ENCODE measurements at regions not wholly inside any gene's neighbourhood (a gene's known extent, or its start where the extent isn't known, plus 50 kb on each side); places are given as distances from the start of the nearest gene placed in this dataset.

- Histone ChIP-seq H3K36me3 (ENCODE audit: insufficient read depth, low read length) (no peaks in the 10 kb centered on the region), H3K9me3 (ENCODE audit: low read length) (no peaks in the 10 kb centered on the region), H4K20me1 (ENCODE audit: insufficient read depth, low read length) (no peaks in the 10 kb centered on the region), H2AFZ (ENCODE audit: low read length) (no peak overlapping the region), H3K27ac (ENCODE audit: low read depth, low read length, poor library complexity, severe bottlenecking) (no peak overlapping the region), H3K4me2 (ENCODE audit: low read length) (no peak overlapping the region), H3K4me3 (ENCODE audit: low read depth, low read length, poor library complexity, severe bottlenecking) (no peak overlapping the region), H3K79me2 (ENCODE audit: insufficient read depth, low read depth, low read length) (no peaks in the 10 kb centered on the region), H3K4me1 (ENCODE audit: insufficient read depth, low read length, poor library complexity, severe bottlenecking) (no peaks in the 10 kb centered on the region), H3K9me2 (ENCODE audit: insufficient read depth, low read length) (no peaks in the 10 kb centered on the region)
- TF ChIP-seq EZH2phosphoT487 (IDR thresholded peaks at IDR 0.05; ENCODE audit: borderline replicate concordance, low read depth, low read length) (no peak), CTCF (conservative IDR thresholded peaks at IDR 0.05; ENCODE audit: low read length) (no peak)
- POLR2A ChIA-PET, result interaction anchor here (1.1 kb wide), 1 partner anchor 20 kb away, joined by 3 read pairs; no protein-coding TSS in a partner anchor
- BruUV-seq (replicated peaks), result no TSS peak
- no peak for DNase-seq (ENCODE audit: low spot score)
- CTCF ChIA-PET (ENCODE audit: unreplicated experiment), result no interaction called here
- intact Hi-C loops (cut with micrococcal nuclease; ENCODE audit: unreplicated experiment), result no loop called here
Measured at GRCh38 chr5:38069360-38069759, 189.0 kb upstream of the EGFLAM start.

GRCh38 chr5:38060354-38060753, 198.0 kb upstream of the EGFLAM start:
- no peaks in the 10 kb centered on the region for H3K9me2 ChIP-seq (ENCODE audit: insufficient read depth, low read length)
- H3K9me3 ChIP-seq (ENCODE audit: low read length), result no peaks in the 10 kb centered on the region
- H3K79me2 ChIP-seq (ENCODE audit: insufficient read depth, low read depth, low read length), result no peaks in the 10 kb centered on the region
- no peak for DNase-seq (ENCODE audit: low spot score)
- no peaks in the 10 kb centered on the region for H3K36me3 ChIP-seq (ENCODE audit: insufficient read depth, low read length)
- no peaks in the 10 kb centered on the region for H3K4me1 ChIP-seq (ENCODE audit: insufficient read depth, low read length, poor library complexity, severe bottlenecking)
- H4K20me1 ChIP-seq (ENCODE audit: insufficient read depth, low read length), result no peaks in the 10 kb centered on the region
- CTCF ChIA-PET (ENCODE audit: unreplicated experiment), result no interaction called here
- no TSS peak for BruUV-seq (replicated peaks)
- intact Hi-C loops (cut with micrococcal nuclease; ENCODE audit: unreplicated experiment), result no loop called here
- POLR2A ChIA-PET, result interaction anchor here (0.7 to 1.0 kb wide), 2 partner anchors 12 to 80 kb away, joined by 3 to 4 read pairs; no protein-coding TSS in a partner anchor
- no peak overlapping the region for H3K27ac ChIP-seq (ENCODE audit: low read depth, low read length, poor library complexity, severe bottlenecking)
- H3K4me3 ChIP-seq (ENCODE audit: low read depth, low read length, poor library complexity, severe bottlenecking), result no peak overlapping the region
- no peak overlapping the region for H2AFZ ChIP-seq (ENCODE audit: low read length)
- TF ChIP-seq EZH2phosphoT487 (IDR thresholded peaks at IDR 0.05; ENCODE audit: borderline replicate concordance, low read depth, low read length), result no peak
- TF ChIP-seq CTCF (conservative IDR thresholded peaks at IDR 0.05; ENCODE audit: low read length), result no peak
- H3K4me2 ChIP-seq (ENCODE audit: low read length), result no peak overlapping the region

GRCh38 chr5:38059876-38060275, 198.5 kb upstream of the EGFLAM start:
- TF ChIP-seq EZH2phosphoT487 (IDR thresholded peaks at IDR 0.05; ENCODE audit: borderline replicate concordance, low read depth, low read length) (no peak), CTCF (conservative IDR thresholded peaks at IDR 0.05; ENCODE audit: low read length) (no peak)
- no peak for DNase-seq (ENCODE audit: low spot score)
- POLR2A ChIA-PET, result interaction anchor here (0.7 to 1.5 kb wide), 3 partner anchors 12 to 81 kb away, joined by 3 to 5 read pairs (median 4); no protein-coding TSS in a partner anchor
- Histone ChIP-seq H4K20me1 (ENCODE audit: insufficient read depth, low read length) (no peaks in the 10 kb centered on the region), H3K9me2 (ENCODE audit: insufficient read depth, low read length) (no peaks in the 10 kb centered on the region), H3K4me2 (ENCODE audit: low read length) (no peak overlapping the region), H3K4me1 (ENCODE audit: insufficient read depth, low read length, poor library complexity, severe bottlenecking) (no peaks in the 10 kb centered on the region), H2AFZ (ENCODE audit: low read length) (no peak overlapping the region), H3K9me3 (ENCODE audit: low read length) (no peaks in the 10 kb centered on the region), H3K79me2 (ENCODE audit: insufficient read depth, low read depth, low read length) (no peaks in the 10 kb centered on the region), H3K4me3 (ENCODE audit: low read depth, low read length, poor library complexity, severe bottlenecking) (no peak overlapping the region), H3K36me3 (ENCODE audit: insufficient read depth, low read length) (no peaks in the 10 kb centered on the region), H3K27ac (ENCODE audit: low read depth, low read length, poor library complexity, severe bottlenecking) (no peak overlapping the region)
- intact Hi-C loops (cut with micrococcal nuclease; ENCODE audit: unreplicated experiment), result no loop called here
- CTCF ChIA-PET (ENCODE audit: unreplicated experiment), result no interaction called here
- no TSS peak for BruUV-seq (replicated peaks)

Data from OCI-LY7 (cell line).